ENCODE measurements at regions not wholly inside any gene's neighbourhood (a gene's known extent, or its start where the extent isn't known, plus 50 kb on each side); places are given as distances from the start of the nearest gene placed in this dataset.

DNA sequence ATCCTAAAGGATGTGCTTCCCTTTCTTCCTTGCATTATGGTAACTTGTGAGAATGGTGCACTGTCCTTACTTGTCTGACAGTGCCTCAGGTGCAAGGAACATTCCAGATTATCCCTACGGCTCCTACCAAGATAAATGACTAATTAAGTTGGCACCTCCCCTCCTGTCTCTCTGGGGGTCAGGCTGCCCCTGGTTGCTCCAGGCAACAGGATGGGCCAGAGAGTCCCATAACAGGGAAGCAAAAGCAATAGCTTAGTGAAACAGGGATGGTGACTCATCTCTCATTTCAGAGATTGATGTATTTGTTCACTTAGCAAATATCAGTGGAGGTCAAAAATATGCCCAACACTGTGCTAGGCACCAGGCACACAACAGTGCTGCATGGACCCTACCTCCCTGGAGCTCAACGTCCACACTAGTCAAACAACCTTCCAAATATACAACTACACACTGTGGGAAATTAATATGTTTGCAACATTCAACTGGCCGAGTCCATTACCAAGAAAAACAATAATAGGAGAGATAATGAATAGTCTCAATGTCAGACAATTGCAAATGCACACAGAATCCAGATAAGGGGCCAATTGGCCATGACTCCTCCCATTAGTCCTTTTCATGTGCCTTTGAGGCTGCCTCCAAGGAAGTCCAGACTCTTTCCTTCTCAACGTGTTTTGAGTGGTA lies 249.0 kb downstream of the TLE3 start:
- DNase-seq, result no peak

DNA sequence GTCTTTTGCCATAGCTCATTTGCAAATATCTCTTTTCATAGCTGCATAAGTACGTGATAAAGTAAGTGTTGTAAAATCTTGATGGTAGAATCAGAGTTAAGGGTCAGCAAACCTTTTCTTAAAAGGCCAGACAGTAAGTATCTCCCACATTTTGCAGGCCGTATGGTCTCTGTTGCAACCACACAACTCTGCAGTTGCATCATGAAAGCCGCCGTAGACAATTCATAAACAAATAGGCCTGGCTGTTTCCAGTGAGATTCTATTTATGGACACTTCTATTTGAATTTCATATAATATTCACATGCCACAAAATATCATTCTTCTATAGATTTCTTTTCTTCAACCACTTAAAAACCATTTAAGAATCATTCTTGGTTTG lies 248.5 kb downstream of the TLE3 start:
- DNase-seq, result no peak

DNA sequence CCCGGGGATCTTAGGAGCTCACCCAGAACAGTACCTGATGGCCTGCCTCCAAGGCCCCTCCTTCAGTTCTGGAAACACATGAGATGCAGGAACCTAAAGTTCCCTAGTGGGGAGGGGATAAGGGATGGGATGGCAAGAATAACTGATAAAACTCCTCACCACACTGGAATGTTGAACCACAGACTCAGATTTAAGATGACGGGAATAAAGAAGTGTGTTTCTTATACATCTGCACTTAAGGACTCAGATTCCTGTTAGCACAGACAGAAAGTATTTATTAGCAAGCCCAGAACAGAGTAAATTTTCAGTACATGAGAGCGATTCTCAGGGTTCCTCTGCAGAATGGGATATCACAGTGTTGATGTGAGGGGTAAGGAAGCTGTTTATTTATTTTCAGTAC lies 245.2 kb downstream of the TLE3 start:
- DNase-seq, result peak; percentile 90

DNA sequence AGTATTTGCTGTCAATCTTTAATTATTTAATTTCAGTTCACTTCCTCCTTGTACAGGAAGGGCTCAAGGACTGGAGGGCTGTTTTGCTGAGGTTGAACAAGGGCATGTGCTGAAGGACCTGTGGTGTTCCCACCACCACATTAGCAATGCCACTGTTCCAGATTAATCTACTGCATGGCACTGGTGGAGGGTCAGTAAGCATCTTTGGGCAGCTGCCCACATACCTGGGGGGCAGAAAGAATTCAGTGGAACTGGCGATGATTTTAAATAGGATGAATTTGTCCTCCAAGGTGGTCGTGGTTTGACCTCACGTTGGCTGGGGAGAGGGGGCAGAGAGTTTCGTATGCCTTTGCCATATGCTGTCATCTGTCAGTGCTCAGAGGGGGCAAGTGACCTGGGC lies 244.8 kb downstream of the TLE3 start:
- DNase-seq, result no peak

DNA sequence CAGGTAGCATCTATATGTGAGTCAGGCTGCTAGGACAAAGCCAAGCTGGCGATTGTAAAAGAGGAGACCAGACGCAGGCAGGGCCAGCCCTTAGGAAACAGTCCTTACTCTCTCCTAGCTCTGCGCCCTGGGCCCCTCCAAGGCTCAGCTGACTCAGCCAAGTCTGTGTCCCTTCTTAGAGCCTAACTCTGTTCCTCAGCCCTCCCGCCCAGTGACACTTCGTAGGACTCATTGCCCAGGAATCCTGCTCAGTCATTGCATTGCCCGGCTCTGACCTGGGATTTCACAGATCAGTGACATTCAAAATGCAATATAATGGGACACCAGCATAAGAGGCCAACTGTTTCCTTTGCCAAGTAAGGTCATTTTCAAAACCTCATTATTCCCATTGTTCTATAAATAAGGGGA lies 244.2 kb downstream of the TLE3 start:
- DNase-seq, result peak; percentile 90

DNA sequence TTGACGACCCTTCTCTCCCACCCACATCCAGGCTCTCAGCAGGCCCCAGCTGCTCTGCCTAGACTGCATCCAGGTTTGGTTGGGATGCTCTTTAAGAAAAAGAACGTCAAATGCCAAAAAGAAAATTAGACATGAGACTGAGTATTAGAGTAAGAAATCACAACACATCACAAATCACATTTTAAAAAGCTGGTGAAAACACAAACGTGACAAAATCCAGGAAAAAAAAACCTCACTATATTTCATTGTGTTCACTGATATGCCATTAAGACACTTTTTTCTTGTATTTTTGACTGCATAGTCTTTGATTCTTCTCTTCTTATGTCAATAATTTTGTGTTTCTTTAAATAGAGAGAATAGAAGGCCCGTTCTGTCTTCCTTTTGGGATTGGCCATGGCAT lies 243.7 kb downstream of the TLE3 start:
- DNase-seq, result peak; percentile 70

DNA sequence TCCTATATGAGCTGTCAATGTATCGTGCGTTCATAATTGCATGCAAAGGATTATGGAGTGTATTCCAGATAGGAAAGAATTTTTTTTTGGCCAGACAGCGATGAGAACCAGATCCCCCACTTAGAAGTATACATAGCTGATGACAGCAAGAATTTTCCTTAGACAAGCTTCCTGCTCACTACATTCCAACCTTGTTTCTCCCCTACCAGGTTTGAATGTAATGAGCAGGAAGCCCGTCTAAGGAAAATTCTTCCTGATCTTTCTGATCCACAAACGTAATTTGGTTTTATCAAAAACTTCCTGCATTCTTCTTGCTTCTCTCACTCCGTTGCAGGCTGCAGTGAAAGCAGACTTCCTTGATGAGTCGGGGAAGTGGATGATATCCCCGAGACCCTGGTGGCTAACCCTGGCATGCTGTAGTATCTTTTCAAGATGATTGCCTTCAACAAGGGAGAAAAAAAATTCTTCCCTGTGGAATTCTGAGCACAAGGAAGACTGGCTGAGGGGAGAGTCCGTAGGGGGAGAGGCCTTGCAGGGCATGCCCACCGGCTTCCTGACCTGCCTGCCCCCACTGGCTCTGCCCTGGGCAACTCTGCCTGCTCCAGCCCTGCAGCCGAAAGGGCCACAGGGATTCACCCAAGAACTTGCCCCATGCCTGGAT lies 243.1 kb downstream of the TLE3 start:
- DNase-seq, result peak; percentile 98

DNA sequence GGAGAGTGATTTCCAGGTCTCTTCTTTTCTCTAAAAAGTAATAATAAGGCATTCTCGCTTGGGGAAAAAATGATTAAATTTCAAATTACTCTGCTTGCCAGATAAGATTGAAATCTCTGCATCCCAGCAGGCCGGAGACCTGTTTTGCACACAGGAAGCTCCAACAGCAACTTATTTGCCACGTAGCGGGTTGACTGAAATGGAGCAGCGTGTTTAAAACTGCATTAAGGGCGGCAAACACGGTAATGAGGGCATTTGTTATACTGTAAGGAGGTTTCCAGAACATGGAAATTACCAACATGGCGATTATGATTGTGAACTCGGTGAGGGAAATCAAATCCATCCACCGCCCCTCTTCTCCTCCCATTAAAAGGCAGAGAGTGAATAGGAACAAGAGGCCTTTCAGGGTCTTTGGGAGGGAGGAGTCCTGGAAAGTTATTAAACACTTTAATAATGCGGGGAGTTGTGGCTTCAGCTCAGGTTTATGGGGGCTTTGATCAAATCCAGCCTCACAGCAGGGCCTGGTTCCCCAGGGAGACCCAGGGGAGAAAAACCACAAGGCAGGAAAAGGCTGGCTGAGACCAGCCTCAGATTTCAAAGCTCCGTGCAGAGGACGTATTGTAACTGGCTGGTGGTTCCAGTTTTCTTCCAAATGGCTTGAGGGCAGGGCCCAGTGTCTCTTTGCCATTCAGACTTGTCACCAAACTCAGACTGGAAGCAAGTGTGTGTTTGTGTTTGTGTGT lies 242.3 kb downstream of the TLE3 start:
- peak; percentile 58 for DNase-seq

DNA sequence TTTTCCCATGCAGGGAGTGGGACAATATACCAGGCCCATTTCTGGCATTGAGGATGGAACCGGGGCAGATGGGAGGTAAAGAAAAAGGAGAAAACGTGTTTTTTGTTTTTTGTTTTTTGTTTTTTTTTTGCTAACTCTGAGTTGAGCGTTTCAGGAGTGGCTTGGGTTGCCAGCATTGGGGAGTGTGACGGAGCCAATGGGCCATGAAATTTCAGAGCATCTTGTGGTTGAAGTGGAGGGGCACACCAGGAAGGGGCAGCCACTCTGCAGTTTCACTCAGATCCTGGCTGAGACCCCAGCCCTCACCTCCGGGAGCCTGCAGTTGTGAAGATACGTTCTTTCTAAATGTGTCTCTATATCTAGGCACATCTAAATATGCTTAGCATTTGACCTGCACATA lies 240.5 kb downstream of the TLE3 start:
- DNase-seq, result no peak

DNA sequence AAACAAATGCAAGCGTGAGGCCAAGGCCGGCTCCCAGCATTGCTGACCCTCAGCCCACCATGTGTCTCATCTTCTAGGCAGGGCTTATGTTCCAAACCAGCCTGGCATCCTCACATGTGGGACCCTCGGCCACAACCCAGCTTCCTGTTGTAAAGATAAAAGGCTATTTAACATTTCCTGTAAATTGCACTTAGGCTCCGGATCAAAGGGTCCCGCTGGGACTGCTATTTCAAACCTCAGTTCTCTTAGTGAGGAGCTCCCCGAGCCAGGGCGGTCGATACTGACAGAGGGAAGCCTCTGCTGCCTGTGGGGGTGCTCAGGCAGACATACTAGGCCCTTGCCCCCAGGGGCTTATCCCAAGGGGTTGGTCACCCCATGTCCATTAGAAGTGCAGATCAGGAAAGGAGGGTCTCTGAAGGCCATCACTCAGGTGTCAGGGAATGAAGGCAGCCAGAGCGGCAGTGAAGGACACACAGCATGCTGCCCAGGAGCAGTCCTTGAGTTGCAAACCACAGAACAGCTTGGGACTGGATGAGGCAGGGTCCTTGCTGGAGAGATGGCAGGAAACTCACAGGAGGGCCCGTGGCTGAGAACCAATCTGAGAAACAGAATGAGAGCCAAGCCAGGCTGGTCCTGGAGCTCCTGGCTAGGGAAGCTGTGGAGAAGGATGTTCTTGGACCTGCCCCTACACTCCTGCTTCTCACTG lies 239.9 kb downstream of the TLE3 start:
- DNase-seq, result no peak

DNA sequence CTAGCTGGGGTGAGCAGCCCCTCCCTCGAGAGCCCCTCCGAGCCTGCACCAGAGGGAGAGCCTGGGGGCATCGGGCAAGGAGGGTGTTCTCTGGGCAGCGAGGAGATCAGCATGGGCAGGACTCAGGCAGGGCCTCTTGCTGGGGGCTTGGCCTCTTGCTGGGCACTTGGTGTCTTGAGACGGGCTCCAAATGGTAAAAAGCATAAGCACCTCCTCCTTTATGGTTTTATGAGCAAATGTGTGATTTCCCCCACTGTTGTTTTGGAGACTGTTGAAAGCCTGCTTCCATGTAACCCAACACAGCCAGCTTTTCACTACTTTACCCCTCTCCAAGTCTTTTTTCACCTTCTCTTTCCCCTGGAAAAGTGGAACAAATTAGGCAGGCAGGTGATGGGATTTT lies 239.3 kb downstream of the TLE3 start:
- no peak for DNase-seq

DNA sequence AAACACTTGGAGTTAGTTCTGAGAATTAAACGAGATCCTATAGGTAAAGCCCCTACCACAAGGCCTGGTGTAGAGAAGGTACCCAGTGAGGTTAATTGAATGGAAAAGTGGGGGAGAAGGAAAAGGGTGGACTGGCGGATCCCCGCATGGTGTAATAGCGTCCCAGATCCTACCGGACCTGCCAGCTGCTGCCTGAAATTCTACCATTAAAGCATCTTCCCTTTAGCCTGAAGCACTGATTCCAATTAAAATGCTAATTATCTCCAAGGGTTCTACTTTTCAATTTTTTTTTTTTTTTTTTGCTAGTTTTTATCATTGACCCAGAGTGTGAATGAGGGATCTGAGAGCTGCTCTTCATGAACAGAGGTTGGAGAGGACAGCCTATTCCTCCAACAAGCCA lies 237.9 kb downstream of the TLE3 start:
- DNase-seq, result no peak

DNA sequence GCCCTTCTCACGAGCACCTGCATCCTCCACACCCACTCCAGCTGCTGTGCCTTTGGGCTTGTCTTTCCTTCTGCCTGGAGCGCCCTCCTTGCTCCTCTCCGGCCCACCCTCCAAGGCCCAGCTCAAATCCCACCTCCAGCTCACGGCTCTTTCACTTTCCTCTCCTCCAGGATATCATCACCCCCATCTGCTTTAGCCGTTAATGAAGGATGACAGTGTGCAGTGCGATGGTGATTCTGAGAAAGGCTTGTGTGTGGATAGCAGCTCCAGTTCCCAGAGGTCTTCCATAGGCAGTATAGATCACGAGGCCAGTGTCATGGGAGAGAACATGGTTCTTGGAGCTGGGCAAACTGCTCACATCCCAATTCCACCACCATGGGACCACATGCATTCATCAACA lies 237.4 kb downstream of the TLE3 start:
- DNase-seq, result no peak

DNA sequence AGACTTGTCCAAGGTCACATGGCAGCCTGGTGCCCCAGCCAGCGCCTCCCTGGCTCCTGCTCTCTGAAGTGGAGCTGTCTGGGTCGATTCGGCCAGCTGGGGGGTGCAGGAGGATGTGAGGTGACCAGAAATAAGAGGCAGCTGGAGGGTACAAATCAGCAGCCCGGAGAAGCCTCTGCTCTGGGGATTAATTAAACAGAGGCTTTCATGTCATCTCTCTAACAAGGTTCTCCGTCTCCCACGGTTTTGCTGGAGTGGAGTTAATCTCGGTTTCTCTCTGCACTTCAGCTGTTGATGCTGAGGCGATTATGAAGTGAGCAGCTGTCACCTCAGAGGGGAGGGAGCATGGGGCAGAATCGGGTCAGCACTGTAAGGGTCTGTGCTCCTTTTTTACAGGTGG lies 236.8 kb downstream of the TLE3 start:
- no peak for DNase-seq

DNA sequence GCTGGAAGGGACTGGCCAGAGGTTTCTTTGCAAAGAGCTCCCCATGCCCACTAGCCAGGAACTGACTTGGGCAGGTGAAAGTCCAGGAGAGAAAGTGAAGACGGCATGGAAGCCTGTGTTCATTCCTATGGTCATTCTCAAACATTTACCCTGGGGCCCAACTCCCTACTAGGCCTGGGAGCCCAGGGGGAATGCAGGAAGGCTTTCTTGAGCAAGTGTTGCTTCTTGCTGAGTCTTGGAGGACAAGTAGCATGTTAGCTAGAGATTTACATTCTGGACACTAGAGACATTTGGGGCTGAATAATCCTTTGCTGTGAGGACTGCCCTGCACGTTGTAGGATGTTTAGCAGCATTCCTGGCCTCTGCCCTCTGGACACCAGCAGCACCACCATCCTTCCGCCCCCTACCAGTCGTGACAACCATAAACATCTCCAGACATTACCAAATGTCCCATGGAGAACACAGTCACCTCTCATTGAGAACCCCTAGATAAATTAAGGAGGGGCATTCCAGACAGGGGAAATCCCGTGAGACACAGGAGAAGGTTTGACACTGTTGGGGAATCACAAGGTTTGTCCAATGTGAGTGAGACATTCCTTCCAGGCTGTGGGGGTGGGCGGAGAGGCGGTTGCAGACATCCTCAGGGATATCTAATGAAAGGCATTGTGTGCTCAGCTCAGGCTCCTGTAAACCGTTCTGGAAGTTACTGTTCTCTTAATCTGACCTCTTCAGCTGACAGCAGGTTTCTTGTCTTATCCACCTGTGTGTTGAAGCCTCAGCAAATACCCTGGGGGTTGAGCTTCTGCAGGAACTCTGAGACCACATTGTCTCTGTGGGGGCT lies 236.2 kb downstream of the TLE3 start:
- DNase-seq, result peak; percentile 40

DNA sequence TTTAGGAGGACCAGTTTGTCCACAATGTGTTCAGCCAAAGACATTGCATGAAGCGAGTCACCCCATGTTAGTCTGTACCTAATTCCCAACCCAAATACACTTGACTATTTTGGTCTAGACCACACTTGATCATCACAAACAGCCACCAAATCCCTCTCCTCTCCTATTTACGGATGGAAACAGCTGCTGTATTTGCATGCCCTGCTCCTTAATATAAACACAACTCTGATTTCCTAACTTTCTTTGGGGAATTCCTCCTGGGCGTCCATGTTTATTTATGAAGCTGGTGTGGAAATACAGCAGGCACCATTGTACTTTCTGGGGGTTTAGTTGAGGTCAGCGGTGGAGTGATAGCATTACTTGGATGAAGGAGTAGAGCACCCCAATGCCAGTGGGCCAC lies 235.2 kb downstream of the TLE3 start:
- DNase-seq, result no peak

DNA sequence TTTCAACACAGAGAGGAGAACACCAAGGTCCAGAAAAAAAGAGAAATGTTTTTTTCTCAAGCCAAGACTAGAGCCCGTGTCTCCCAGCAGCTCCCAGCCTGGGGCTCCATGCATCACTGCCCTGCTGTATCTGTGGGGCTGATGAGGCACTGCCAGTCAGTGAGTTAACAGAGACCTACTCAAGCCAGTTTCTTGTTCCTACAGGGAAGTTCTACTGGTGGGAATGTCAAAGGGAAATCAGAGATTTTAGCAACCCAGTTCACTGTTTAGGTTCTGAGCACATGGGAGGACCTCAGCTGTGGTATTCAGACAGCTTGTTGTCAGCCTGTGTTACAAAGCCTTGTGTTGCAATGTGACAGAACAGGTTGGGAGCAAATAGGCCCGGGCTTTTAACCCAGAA lies 234.3 kb downstream of the TLE3 start:
- DNase-seq, result no peak

DNA sequence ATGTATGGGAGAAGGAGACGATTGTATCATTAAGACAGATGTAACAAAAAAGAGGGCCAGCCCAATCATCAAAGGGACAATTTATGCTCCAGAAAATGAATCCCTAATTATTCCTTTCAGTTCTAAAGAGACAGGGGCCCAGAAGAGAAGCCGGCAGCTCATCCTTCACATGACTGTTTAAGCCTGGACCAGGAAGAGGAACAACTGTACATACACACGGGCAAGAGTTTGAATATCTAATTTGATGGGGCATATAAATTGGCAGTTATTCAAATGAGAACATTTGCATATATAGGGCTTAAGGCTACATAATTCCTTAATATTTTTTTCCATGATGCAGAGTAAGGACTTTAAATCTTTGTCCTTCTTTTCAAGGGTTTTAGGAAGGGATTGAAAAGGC lies 232.3 kb downstream of the TLE3 start:
- DNase-seq, result no peak

DNA sequence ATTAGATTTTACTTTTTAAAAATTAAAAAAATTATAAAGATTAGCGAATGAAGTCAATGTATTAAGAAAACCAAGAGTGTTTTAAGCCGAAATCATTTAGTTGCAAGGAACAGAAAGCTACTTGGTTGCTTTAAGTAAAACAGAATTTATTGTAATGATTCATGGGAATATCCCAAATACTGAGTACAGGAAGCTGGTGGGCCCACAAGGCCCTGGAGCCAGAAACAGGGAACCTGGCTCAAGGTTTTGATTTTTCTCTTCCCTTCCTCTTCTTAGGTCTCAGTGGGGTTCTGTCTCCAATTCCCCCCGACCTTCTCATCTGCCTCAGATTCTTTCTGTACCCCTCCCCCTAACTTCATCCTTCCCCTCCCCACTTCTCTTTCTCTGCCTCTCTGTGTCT lies 229.0 kb downstream of the TLE3 start:
- no peak for DNase-seq

DNA sequence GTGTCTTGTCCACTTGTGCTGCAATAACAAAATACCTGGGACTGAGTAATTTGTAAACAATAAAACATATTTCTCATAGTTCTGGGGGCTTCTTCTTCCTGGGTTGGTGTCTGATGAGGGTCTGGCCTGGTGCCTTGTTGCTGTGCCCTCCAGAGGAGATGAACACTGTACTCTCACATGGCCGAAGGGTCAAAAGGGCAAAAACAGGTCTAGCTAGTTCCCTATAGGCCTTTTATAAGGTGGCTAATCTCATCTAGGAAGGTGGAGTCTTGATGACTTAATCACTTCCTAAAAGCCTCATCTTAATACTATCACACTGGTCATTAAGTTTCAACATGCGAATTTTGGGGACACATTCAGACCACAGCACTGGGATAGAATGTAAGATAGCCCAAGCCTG lies 228.4 kb downstream of the TLE3 start:
- DNase-seq, result no peak

DNA sequence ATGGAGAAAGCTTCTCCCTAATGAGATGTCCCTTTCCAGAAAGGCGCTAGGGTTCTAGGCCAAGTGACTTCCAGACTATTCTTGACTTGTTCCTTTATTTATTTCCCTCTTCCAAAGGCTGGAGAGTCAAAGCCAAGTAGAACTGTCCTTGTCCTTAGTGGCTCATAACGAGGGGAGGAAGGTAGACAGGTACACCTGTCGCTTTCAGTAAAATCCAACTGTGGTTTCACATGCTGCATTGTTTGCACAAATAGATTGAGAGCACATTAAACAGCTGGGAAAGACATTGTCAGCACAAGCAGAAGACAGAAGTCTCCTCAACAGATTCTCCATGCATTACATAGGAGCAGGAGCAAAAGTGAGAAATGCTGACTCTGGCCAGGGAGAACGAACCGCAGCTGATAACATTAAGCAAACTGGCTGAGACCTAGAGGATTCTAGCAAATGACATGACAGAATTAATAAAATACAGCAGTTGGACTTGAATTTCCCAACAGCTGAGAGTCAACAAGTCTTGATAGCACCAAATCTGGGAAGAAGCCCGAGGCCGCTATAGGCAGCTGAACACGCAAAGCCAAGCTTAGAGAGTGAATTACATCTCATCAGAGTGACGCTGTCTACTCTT lies 227.7 kb downstream of the TLE3 start:
- DNase-seq, result peak; percentile 24

Measured in fibroblast of skin of abdomen (primary cell).